GM10266 (cell line): ENCODE measurements at regions not wholly inside any gene's neighbourhood (a gene's known extent, or its start where the extent isn't known, plus 50 kb on each side); places are given as distances from the start of the nearest gene placed in this dataset.

ENCODE experiments used
- DNase-seq: peaks from one replicate; pipeline ENCODE4 v3.0.0; 2012; ENCODE audit errors: extremely low spot score
- TF ChIP-seq, protein P1 (sequence below): IDR thresholded peaks from 2 replicates; pipeline ENCODE4 v1.5.1; 2012; ENCODE audit warnings: mild to moderate bottlenecking, low read depth; ENCODE audit not compliant: control insufficient read depth, insufficient read depth; ENCODE audit errors: missing control alignments

DNA sequence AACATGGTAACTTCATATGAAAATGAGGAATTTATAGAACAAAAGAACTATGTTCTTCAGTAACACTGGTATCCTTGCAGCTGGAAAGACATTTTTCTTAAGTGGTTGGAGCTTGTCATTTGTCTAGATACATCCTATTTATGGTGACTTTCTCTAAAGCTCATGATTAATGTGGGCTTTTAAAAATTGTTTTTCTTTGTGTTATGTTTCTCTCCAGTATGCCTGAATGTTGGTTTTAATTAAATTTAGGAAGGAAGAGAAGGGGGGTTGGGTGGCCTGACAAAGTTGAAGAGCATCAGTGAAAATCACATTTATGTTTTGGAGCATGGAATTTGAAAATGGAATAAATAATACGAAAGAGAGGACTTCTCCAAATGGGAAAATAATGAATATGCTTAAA lies 457.1 kb upstream of the ETAA1 start:
- DNase-seq = no peak

DNA sequence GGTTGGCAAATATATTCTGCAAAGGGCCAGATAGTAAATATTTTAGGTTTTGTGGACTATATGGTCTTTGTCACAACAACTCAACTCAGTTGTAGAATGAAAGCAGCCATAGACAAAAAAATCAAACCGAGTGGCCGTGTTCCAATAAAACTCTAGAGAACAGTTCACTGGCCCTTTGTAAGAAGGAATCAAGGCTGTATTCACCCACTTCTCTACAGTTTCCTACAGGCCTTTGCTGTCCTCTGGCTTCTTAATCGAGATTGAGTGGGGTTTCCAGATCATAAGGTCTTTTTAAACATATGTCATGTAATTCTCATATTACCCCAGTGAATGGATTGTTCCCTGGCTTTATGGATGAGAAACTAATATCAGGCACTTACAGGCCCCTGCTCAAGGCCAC lies 448.9 kb upstream of the ETAA1 start:
- TF ChIP-seq, protein P1, sequence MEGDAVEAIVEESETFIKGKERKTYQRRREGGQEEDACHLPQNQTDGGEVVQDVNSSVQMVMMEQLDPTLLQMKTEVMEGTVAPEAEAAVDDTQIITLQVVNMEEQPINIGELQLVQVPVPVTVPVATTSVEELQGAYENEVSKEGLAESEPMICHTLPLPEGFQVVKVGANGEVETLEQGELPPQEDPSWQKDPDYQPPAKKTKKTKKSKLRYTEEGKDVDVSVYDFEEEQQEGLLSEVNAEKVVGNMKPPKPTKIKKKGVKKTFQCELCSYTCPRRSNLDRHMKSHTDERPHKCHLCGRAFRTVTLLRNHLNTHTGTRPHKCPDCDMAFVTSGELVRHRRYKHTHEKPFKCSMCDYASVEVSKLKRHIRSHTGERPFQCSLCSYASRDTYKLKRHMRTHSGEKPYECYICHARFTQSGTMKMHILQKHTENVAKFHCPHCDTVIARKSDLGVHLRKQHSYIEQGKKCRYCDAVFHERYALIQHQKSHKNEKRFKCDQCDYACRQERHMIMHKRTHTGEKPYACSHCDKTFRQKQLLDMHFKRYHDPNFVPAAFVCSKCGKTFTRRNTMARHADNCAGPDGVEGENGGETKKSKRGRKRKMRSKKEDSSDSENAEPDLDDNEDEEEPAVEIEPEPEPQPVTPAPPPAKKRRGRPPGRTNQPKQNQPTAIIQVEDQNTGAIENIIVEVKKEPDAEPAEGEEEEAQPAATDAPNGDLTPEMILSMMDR = no peak
- no peak for DNase-seq

More for the DNA sequence above, 457.1 kb upstream of the ETAA1 start:
- TF ChIP-seq, protein P1 = no peak

DNA sequence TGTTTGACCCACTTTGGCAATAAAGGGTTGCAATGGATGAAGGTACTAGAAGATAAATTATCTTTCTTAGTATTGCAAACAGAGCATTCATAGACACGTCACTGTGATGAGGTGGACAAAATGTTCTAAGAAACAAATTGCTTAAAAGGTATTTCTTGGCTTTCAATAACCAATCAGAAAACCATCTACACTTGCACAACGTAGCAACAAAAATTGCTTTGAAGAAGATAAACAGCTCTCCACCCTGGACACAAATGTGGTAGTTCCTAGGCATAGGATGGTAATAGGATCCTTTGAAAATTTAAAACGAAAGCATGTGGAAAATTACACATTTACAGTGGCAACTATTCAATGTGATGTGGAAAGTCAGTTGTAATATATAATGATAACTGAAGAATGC lies 439.9 kb upstream of the ETAA1 start:
- DNase-seq = no peak
- TF ChIP-seq, protein P1 = no peak

DNA sequence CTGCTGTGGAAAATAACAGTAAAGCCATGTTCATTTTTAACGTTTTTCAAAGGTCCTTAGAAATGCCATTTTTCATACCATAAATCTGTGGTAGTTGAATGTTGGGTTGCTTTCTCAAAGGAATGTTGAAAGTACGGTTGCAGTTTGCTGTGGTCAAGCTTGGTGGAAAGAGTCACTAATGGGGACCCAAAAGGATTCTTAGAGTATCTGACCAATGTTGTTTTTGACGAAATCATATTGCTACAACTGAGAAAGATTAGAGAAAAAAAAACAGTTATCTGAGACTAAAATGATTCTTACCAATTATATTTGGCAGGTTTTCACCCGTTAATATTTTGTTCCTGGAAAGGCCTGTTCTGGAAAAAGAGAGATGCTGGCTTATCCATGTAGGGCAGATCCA lies 439.5 kb upstream of the ETAA1 start:
- DNase-seq = no peak
- TF ChIP-seq, protein P1 = no peak

DNA sequence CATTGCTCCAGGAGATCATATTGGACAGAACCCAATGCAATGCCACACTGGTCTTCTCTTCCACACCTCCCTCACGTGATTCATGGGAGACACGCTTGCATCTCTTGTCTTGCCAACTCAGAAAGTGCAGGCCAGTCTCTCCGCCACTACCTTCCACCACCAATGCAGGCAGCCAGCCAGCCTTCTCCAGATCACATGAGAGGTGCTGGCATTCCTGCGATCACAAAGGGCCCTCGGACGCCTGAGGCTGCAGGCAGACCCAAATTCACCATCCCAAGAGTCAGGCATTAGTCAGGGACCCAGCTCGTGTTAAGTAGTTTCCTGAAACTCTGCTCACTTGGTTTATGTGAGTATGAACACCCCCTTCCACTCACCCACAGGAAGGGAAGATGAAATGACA lies 437.0 kb upstream of the ETAA1 start:
- TF ChIP-seq, protein P1 = no peak
- no peak for DNase-seq

DNA sequence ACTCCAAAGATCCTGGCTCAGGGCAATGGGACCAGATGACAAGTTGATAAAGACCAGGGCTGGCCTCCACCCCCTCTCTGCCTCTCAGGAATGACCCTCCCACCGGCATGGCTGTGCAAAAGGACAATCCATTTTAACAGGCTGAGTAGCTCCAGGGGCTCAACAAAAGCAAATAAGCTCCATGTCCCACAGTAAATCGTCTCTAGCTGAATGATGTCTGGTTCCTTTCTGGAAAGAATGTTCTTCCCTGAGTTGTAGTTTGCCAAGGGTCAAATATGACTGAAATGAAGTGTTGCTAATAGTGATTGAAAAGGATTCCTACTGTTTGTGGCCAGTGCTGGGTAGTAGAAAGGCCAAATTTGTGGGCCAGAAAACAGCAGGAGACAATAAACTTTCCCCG lies 434.4 kb upstream of the ETAA1 start:
- no peak for DNase-seq

DNA sequence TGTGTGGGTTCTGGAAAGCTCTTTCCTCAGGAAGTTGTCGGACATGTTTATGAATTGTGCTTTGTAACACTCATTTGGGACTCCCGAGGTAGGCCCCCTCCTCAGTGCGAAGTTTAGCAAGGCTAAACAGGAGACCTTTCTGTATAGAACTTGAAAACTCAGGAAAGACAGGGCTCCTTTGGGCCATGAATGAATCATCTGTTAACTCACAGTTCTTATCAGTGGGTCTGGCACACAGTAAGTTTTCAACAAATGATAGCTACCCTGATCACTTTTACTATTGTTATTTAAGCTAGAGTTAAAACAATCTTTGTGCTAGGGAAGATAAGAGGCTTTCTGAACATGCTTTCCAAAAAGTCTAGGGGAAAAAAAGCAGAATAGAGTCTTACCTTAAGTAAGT lies 430.5 kb upstream of the ETAA1 start:
- TF ChIP-seq, protein P1 = no peak
- DNase-seq = no peak

More for the DNA sequence above, 434.4 kb upstream of the ETAA1 start:
- TF ChIP-seq, protein P1 = no peak
